ENCODE measurements at regions not wholly inside any gene's neighbourhood (a gene's known extent, or its start where the extent isn't known, plus 50 kb on each side); places are given as distances from the start of the nearest gene placed in this dataset.
A peak's percentile ranks its signal among the peaks of the same experiment; 100 is the strongest.
"Not testable (repeated sequence)": the region's sequence is repeated elsewhere in the genome, so short reads cannot be mapped to it uniquely, and the experiment has no call there.

DNA sequence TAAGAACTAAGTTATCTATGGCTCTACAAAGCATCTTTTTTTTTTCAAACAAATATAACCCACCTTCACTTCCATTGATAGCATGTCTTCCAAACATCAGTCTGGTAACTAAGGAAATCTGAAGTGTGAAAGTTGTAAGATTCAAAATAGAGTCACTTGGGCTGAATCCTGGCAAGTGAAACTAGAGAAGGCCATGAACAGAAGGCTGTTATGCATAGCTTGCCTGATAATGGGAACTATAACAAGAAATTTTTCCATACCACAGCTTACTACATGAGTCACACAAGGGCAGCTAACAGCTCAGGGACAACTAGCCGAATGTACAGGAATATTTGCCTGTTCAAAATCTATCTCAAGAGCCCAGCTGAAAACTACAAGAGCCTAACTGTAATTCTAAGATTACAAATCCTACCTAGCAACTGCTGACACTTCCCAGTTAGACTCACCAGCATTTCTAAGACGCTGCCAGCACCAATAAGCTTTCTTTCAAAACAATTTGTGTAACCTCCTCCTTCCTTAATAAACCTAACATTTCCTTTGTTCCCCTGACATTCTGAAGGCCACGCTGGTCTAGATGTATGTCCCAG, 1066.5 kb downstream of the PLOD2 start:
- peak; percentile 33 for DNase-seq

DNA sequence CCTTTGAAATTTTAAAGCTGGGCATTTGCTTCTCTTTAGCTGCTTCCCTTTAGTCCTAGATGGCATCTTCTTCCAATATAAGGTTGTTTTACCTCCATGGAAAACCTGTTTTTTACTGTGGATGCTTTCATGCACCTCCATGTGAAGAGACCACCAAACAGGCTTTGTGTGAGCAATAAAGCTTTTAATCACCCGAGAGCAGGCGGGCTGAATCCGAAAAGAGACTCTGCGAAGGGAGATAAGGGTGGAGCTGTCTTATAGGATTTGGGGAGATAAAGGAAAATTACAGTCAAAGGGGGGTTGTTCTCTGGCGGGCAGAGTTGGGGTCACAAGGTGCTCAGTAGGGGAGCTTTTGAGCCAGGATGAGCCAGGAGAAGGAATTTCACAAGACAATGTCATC, 1049.8 kb downstream of the PLOD2 start:
- not testable (repeated sequence) for DNase-seq

DNA sequence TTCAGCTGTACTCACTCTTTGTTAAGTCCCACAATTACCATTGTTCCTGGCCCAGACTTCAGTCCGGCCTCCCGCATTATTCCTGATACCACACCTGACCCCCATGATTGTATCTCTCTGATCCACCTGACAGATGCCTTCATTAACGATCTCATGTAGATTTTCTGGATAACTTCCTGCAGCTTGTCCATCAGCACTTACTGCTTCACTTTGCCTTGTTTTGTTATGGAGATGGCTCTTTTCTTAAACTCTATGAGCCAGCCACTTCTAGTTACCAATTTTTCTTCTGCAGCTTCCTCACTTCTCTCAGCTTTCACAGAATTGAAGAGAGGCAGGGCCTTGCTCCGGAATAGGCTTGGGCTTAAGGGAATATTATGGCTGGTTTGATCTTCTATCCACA, 1044.2 kb downstream of the PLOD2 start:
- DNase-seq: no peak

DNA sequence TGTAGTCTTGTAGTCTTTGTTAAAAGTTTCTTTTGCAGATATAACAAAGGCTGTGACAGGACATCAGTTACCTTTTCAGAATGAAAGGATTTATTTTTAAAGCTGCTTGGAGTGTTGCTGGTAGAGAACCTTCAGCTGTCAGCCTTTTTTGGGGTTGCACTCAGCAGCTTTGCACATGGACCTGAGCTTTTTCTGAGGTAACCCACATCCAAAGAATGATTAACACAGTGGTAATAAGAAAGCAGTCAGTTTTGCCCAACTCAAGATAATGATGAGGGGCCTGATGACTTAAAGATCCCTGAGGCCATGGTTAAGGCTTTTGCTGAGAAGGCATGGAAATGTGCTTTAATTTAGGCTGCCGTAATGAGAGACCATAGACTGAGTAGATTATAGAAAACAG, 1042.7 kb downstream of the PLOD2 start:
- DNase-seq: no peak

DNA sequence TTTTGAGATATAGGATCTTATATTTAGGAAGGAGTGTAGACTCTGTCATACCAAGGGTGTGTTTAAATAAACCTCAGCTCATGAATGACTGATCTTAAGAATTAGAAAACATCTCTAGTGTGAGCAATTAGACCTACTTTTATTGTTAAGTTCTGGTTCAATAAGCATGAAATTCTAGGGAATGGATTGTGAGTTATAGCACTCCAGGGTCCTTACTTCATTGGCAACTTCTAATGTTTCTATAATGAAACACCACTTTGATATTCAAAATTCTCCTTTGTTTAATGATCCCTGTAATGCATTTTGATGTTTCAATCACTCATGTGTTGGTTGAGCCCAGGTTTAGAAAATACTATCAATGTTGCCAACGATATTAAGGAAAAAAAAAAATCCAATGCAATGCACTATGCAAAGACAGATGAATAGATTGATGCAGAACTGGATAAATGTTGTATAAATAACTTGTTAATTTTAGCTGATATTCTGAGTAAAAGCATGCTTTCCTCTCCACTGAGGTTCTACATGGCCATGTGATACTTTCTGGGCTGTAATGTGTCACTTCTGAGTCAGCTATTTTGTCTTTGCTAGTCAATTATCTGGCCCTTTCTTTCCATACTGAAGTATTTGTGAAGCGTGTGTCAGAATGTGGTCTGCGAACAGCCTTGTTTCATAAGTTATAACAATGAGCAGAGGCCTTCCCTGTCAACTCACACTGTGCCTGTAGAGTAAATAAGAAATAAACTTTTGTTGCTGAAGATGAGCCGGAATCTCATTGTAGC, 1035.9 kb downstream of the PLOD2 start:
- DNase-seq: no peak

DNA sequence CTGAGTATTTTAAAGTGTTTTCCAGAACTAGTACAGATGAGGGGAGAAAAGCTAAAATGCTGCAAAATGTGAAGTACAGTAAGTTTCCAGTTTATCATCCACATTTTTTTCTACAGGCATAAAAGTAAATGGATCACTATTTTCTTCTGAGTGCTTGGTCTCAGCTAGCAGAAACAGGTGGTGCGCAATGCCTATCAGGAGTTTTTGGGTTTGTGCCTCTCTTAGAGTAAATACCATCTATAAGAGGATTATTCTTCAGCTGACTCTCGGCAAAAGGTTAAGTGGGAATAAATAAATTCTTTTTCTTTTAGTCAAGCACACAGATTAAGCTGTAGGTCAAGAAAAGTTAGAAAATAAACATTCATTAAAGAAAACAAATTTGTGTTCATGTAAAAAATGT, 1027.7 kb downstream of the PLOD2 start:
- DNase-seq: no peak

DNA sequence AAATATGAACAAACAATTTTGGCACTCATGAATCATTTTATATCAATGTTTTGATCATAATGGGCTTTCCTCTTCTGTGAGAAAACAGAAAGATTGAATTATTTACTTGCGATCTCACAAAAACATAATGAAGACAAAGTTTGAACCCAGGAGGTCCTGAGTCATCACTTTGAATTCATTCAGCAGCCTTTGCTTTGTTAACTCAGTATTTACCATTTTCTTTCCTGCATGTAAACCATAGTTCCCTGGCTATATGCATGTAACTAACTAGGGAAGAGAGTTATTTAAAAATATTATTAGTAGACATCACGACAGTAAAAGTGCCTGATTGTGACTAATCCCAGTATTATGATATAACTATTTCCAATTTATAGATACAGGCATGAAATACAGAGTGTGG, 1026.2 kb downstream of the PLOD2 start:
- DNase-seq: no peak

DNA sequence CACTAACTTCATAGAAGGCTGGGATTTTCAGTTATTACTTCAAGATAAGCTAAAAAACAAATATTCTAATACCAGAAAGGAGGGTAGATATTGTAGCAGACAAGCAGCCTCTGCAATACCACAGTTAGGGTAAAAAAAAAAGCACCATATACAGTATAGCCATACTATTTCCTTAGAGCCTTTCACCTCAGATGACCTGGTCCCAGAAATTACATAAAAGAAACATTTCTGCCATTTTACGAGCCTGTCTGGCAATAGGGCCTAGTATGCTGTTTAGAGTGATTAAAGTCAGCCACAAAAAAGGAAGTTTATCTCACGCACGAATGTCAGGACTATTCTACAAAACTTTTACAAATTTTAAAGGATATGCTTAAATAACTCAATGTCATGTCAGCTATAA, 1016.6 kb downstream of the PLOD2 start:
- no peak for DNase-seq

DNA sequence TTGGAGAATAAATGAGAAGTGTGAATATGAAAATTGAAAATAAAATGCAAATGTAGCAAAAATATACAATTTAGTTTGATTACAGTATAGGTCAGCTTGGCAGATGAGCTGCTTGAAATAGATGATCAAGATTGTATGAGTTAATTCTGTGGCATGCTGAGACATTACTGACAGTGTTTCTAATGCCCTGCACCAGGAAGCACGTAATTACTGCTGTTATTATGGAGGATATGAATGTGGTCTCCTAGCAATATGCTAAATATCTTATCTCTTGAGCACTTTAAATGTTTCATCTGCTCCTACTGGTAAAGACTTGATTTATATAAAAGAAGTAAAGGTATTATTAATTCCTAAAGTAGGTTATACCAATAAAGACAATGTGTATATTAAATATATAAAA, 1015.5 kb downstream of the PLOD2 start:
- DNase-seq: peak; percentile 74

DNA sequence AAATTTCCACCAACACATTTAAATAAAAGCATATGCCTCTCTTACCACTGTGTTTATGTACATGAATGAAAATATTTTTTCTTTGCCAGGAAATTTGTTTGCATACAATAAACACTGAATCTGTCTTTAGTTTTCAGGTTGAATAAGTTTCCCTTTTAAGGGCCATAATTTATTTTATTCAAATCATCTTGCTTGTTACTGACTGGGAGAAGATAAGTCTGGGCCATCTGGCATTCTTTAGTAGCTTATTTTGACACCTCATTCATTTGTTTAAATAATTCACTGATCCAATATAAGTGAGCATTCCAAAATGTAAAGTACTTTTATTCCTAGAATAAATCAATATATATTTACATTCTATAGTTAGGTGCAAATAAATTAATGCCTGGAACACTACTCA, 1001.3 kb downstream of the PLOD2 start:
- peak; percentile 93 for DNase-seq

DNA sequence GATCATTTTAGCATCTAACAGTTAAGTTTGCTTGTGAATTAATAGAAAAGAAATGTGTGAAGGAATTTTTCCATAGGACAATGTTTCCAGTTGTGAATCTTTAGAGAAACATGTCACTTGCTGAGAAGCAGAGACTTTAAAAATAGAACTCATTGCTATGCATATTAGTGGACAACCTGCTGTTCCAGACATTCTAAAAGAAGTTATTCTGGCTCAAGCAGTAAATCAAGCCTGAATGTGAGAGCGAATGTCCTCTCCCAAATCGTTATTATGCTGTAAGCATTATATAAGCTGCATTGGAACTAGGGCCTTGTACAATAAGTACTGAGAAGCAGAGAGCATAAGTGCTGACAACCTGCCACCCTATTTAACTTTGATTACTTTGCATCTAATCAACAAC, 990.9 kb downstream of the PLOD2 start:
- no peak for DNase-seq

DNA sequence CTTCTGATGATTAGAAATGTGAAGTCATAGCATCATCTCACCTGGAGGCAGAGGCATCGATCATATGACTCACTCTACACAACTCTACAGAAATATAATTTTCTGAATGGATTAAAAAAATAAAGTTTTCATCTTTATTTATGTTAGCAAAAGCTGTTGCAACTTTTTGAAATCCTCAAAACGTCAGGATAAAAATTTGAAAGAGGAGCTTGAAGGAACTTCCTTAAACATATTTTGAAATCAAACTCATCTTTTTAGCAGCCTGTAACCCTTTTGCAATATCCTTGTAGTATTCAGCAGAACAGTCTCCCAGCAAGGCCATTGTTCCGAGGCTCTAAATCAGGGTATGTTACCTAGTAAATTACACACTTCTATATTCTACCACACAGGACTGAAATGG, 985.4 kb downstream of the PLOD2 start:
- no peak for DNase-seq

DNA sequence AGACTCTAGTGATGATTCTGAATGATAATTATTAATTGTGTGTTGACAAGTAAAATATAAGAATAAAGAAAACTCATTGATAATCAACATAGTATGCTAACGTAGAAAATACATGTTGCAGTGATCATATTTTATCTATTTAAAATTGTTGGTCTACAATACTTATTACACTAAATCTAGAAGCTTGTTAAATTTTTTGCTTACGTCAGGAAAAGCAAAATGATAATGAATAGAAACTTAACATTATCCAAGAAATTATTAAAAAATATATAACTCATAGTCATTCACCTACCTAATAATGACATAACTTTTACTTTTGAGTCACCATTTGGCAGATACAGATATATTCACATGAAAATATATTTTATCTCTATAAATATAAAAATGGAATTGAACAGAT, 984.1 kb downstream of the PLOD2 start:
- no peak for DNase-seq

DNA sequence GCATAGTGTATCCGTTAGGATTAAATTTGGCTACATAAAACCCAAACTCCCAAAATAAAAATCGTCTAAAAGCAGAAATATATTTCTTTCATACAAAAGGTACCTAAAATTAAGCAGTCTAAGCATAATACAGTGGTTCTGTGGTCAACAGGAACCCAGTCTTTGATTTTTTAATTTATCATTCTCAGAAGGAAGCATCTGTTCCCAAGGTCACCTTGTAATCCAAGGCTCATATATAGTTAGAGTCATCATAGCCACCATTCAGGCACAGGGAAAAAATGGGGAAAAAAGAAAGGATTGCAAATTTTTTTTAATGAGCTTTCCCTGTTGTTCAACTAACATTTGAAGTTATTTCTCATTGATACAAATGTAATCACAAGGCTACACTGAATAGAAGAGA, 983.2 kb downstream of the PLOD2 start:
- DNase-seq: no peak

DNA sequence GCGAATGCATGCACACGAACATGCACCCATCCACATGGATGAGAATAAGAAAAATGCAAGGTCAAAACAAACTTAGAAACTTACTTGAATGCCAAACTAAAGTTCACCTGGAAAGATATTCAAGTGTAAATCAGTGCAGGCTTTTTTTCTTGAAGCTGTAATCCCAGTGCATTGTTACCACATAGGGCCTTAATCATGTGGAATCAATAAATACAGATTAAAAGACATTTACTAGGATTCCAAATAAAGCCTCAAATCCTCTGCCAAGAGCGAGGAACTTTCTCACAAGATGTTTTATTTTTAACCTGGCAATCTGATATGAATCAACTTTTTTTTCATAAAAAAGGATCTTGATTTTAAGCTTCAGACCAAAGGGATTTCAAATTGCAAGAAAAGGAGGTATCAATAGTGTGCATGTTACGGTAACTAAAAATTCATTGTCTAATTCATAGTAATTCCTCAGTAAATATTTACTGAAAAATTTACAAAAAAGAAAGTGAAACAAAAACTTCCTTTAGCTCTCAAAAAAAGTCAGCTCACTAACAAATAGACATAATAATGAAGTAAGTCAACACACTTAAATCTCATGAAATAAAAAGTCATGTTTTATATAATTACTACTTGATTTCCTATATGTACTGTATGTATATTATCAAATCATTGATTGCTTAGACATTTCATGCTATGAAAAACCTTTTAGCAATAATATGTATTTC, 978.6 kb downstream of the PLOD2 start:
- DNase-seq: no peak

DNA sequence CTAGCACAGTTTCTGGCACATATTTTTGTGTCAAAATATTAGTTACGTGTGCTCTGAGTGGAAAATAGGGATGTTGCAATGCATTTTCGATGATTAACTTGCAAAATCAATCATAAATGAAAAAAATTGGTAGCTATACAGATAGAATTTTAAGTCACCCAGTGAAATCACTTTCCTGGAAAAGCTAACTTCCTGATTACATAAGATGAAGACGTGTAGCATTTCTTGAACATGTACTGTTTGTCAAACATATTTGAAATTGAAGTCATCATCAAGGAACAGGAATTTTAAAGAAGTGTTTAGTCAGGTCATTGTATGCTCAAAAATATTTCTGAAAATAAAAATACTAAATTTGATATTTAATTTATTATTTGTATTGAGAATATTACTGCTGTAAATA, 977.7 kb downstream of the PLOD2 start:
- no peak for DNase-seq

DNA sequence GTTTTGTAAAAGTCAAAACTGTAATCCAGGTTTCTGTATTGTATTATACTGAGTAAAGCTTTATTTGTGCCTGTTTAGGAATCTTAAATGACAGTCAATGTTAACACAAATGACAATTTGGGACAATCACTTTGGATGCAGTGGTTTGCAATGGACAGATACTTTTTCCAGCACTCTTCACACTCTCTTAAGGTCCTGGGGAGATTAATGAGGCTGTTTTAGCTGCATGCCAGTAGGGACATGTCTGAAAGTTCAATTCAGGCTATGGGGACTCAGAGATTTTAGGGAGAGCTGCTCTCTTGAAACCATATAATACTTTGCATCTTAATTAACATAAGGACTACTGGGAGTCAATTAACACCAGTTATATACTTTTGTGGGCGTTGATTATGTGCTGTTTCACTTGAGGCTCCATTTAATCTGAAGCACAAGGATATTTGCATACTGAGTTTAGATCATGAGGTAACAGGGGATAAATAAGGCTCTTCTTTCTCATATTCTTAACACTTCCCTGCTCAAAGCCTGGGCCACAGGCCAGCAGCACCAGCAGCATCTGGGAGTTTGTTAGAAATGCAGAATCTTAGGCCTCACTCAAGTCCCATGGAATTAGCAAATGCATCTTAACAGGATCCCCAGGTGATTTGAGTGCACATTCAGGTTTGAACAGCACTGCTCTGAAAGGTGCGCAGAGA, 972.8 kb downstream of the PLOD2 start:
- peak; percentile 30 for DNase-seq

DNA sequence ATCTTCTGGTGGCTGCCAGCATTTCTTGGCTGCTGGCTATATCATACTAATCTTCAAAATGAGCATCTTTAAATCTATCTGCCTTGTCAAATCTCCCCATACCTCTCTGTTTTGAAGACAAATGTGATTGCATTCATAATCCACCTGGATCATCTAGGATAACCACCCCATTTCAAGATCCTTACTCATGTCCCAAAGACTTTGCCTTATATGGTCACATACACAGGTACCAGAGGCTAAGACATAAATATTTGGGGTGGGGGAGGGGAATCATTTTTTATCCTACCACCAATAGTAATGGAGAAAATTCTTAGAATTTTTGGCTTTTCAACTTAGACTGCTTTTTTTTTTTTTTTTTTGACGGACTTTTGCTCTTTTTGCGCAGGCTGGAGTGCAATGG, 970.8 kb downstream of the PLOD2 start:
- DNase-seq: no peak

DNA sequence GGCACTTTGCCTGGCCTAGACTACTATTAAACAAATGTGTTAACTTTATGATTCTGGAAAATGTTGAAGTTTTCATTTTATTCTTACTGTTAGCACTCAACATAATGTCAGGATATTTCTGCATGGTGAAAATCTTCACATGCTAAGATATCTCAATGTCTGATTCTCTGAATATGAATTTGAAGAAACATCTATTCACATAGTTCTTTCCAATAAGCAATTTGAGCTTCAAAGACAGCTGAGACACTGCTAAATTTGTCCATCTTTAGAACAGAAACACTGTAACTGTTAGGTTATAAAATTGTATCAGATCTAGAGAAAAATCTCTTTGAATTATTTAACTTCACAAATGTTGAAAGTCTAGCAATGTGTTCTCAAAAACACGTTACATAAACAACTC, 970.2 kb downstream of the PLOD2 start:
- no peak for DNase-seq

DNA sequence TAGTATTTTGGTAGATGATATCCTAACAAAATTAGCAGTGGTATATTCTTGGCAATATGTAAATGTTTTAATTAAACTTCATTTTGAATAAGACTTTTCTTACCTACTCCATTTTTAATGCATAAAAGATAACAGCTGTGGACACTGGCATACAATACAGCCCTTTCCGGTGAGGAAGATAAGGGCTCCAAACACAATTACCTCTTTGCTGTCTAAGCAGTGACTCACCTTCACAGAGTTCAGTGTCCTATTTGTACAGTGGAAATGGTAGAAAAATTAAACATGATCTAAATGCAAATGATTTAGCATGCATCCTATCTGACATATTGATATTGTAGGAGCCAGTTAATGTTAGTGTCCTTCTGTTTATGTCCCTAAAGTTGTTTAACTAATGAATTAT, 969.4 kb downstream of the PLOD2 start:
- no peak for DNase-seq

DNA sequence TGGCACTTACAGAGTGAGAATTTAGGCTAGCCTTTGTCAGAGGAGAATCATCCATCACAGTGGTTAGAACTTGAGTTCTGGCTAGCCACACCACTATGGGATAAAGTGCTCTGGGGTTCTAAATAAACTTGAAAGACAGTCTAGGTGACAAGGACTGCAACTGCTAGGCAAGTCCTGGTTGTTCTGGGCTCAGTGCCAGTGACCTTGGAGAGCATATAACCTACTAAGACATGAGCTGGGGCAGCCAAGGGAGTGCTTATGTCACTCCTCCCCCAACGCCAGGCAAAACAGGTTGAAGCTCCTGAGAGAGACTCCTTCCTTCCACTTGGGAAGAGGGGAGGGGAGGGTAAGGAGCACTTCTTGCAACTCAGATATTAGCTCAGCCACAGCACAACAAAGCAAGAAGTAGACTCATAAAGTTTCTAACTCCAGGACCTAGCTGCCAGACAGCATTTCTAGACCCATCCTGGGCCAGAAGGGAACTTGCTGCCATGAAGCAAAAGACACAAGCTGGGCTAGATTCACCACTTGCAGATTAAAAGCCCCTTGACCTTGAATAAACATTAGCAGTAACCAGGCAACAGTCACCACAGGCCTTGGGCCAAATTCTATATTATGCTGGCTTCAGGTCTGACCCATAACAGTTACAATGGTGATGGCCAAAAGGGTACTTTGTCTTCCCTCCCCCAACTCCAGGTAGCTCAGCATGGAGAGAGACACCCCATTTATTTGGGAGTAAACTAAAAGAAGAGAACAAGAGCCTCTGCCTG, 963.7 kb downstream of the PLOD2 start:
- DNase-seq: no peak

DNA sequence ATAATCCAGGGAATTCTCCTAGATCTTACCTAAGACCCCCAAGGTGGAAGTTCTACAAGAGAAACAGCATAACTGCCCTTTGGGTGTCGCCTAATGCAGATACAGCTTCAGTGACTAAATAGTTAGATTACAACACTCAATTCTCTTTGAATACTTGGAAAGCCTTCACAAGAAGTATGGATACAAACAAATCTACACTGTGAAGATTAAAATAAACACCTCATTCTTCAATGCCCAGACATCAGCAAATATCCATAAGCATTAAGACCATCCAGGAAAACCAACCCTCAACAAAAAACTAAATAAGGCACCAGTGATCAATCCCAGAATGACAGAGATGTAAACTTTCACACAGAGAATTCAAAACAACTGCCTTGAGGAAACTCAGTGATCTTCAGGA, 963.2 kb downstream of the PLOD2 start:
- DNase-seq: no peak

DNA sequence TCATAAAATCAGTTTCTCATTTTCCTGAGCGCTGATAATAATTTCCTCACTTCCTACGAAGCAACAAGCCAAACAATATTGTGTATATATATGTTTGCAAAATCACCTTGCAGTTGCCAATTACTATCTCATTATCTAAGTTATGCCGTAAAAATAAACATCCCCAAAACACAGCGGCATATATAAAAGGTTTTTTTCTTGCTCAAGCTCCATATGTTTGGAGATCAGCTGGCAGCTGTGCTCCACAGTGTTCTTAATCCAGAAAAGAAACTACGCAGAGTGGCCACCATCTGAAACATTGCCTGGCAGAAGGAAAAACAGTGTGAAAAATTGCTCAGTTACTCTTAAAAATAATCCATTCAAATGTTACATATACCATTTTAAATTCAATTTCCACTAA, 951.4 kb downstream of the PLOD2 start:
- DNase-seq: no peak

Data from NCI-H526 treated with DMSO at 0.1 percent for 48 hours (cell line).